AG04449 (cell line): ENCODE measurements at regions not wholly inside any gene's neighbourhood (a gene's known extent, or its start where the extent isn't known, plus 50 kb on each side); places are given as distances from the start of the nearest gene placed in this dataset.

Experiments used
- CTCF ChIA-PET: fragments of 350-600 bp; formaldehyde crosslinking; extraction: SDS; loops from one replicate; lab custom pipeline; 2021; ENCODE audit warnings: antibody characterized with exemption; lab: Yijun Ruan, JAX
- POLR2A ChIA-PET: fragments of 400-600, 350-600 bp; formaldehyde crosslinking; extraction: SDS; loops from one replicate; lab custom pipeline; 2020; ENCODE audit warnings: antibody characterized with exemption, inconsistent platforms; lab: Yijun Ruan, JAX
- DNase-seq: peaks from one replicate; pipeline ENCODE4 v3.0.0-alpha.2; 2010; ENCODE audit warnings: low read depth, low spot score
- H3K4me3 ChIP-seq: 2 replicates; pipeline ENCODE4 v1.5.1; 2011; ENCODE audit warnings: low read depth, mild to moderate bottlenecking, control low read depth, low read length
- CTCF ChIP-seq: IDR thresholded peaks from one replicate; pipeline ENCODE4 v1.5.1; 2011; ENCODE audit warnings: mild to moderate bottlenecking, moderate library complexity, low read length, control low read depth, inconsistent platforms; ENCODE audit not compliant: insufficient read depth; ENCODE audit errors: missing control alignments

- no peak overlapping the region for H3K4me3 ChIP-seq
- DNase-seq: no peak
- POLR2A ChIA-PET: no interaction called here
- no peak for TF ChIP-seq CTCF
- CTCF ChIA-PET: no interaction called here
These were observed 65.3 kb upstream of the PTGDR start for GRCh38 chr14:52202151-52202550.

- ChIA-PET CTCF (no interaction called here), POLR2A (no interaction called here)
- no peak for DNase-seq
- H3K4me3 ChIP-seq: no peak overlapping the region
- no peak for TF ChIP-seq CTCF
These were observed 77.1 kb upstream of the PTGDR start for GRCh38 chr14:52190337-52190931.

- no peak for TF ChIP-seq CTCF
- POLR2A ChIA-PET: no interaction called here
- CTCF ChIA-PET: no interaction called here
- DNase-seq: no peak
- H3K4me3 ChIP-seq: no peak overlapping the region
These were observed 78.2 kb upstream of the PTGDR start for GRCh38 chr14:52189325-52189724.

- POLR2A ChIA-PET: no interaction called here
- TF ChIP-seq CTCF: no peak
- no peak for DNase-seq
- H3K4me3 ChIP-seq: no peak overlapping the region
- CTCF ChIA-PET: no interaction called here
These were observed 79.1 kb upstream of the PTGDR start for GRCh38 chr14:52188381-52188780.

GRCh38 chr14:52185178-52185577, 82.3 kb upstream of the PTGDR start:
- no peak for TF ChIP-seq CTCF
- no peak for DNase-seq
- ChIA-PET POLR2A (no interaction called here), CTCF (no interaction called here)
- H3K4me3 ChIP-seq: no peak overlapping the region

- no peak for TF ChIP-seq CTCF
- H3K4me3 ChIP-seq: no peak overlapping the region
- DNase-seq: no peak
- ChIA-PET POLR2A (no interaction called here), CTCF (no interaction called here)
These were observed 84.6 kb upstream of the PTGDR start for GRCh38 chr14:52182853-52183252.
